ENCODE measurements at regions not wholly inside any gene's neighbourhood (a gene's known extent, or its start where the extent isn't known, plus 50 kb on each side); places are given as distances from the start of the nearest gene placed in this dataset.

DNA sequence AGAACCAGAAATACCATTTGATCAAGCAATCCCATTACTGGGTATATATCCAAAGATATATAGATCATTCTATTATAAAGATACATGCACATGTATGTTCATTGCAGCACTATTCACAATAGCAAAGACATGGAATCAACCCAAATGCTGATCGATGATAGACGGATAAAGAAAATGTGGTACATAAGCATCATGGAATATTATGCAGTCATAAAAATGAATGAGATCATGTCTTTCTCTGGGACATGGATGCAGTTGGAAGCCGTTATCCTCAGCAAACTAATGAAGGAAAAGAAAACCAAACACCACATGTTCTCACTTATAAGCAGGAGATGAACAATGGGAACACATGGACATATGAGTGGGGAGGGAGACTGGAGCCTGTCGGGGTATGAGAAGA is 1540.9 kb upstream of the MIR17HG start:
- H3K27me3 ChIP-seq, result no peaks in the 10 kb centered on the region
- H3K36me3 ChIP-seq, result no peaks in the 10 kb centered on the region
- no peak overlapping the region for H3K27ac ChIP-seq
- no peak overlapping the region for H3K4me3 ChIP-seq
- ATAC-seq (no peak), DNase-seq (no peak)
- no peak for TF ChIP-seq CTCF (IDR thresholded peaks at IDR 0.05)
- TF ChIP-seq POLR2A (IDR thresholded peaks at IDR 0.05), result no peak
- H3K4me1 ChIP-seq, result no peaks in the 10 kb centered on the region
- 56% methylated on average over 4 of the region's 4 CpGs for WGBS (ENCODE audit: insufficient coverage, low coverage, low lambda C conversion rate, missing lambda C conversion rate)
- intact Hi-C loops (cut with DNase I), result no loop called here
- no peaks in the 10 kb centered on the region for H3K9me3 ChIP-seq

DNA sequence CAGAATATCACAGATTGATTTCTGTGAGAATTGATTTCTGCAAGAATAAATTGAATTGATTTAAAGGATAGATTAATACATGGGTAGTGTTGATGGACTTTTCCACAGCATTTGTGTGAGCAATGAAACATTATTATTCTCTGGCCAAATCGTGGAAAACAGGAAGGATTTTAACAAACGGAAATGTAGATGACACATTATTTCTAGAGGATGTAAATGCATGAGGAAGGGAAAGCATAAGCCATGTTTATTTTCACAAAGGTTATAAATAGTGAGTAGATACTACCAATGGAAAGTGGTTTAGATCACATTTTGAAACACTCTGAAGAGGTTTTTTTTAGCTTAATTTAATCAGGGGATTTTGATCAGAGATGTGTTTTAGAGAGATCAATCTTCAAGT is 1534.6 kb upstream of the MIR17HG start:
- Histone ChIP-seq H3K27ac (no peak overlapping the region), H3K4me1 (no peaks in the 10 kb centered on the region), H3K4me3 (no peak overlapping the region), H3K27me3 (no peaks in the 10 kb centered on the region), H3K36me3 (no peaks in the 10 kb centered on the region), H3K9me3 (no peaks in the 10 kb centered on the region)
- no peak for ATAC-seq
- no peak for DNase-seq
- TF ChIP-seq POLR2A (IDR thresholded peaks at IDR 0.05) (no peak), CTCF (IDR thresholded peaks at IDR 0.05) (no peak)
- intact Hi-C loops (cut with DNase I), result no loop called here
- WGBS (ENCODE audit: insufficient coverage, low coverage, low lambda C conversion rate, missing lambda C conversion rate), result 13% methylated on average over 2 of the region's 2 CpGs

- TF ChIP-seq CTCF (IDR thresholded peaks at IDR 0.05) (no peak), POLR2A (IDR thresholded peaks at IDR 0.05) (no peak)
- no peaks in the 10 kb centered on the region for H3K36me3 ChIP-seq
- no peak overlapping the region for H3K27ac ChIP-seq
- no peak overlapping the region for H3K4me3 ChIP-seq
- intact Hi-C loops (cut with DNase I), result no loop called here
- DNase-seq (no peak), ATAC-seq (no peak)
- H3K9me3 ChIP-seq, result no peaks in the 10 kb centered on the region
- no peaks in the 10 kb centered on the region for H3K27me3 ChIP-seq
- no peaks in the 10 kb centered on the region for H3K4me1 ChIP-seq
These were observed 1531.1 kb upstream of the MIR17HG start for GRCh38 chr13:89816404-89816803.

DNA sequence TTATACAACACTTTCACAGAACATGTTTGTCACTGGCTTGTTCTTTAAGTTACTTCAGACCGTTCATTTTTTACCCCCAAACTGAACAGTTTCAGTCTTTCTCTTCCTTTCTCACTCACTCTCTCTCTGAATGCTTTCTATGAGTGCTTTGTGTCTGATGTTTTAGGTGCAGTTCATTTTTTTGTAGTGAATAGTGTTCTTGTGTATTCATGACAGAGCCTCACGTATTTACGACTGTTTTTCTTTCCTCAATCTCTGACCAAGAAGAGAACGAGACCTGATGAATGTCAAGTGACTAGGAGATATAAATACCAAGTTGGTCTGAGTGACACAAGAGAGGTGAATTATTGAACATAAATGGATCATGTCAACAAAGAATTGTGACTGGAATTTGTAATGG is 1525.0 kb upstream of the MIR17HG start:
- ATAC-seq (no peak), DNase-seq (no peak)
- Histone ChIP-seq H3K27ac (no peak overlapping the region), H3K4me1 (no peaks in the 10 kb centered on the region), H3K4me3 (no peak overlapping the region), H3K36me3 (no peaks in the 10 kb centered on the region), H3K9me3 (no peaks in the 10 kb centered on the region), H3K27me3 (no peaks in the 10 kb centered on the region)
- 35% methylated on average over 4 of the region's 4 CpGs for WGBS (ENCODE audit: insufficient coverage, low coverage, low lambda C conversion rate, missing lambda C conversion rate)
- intact Hi-C loops (cut with DNase I), result no loop called here
- no peak for TF ChIP-seq POLR2A (IDR thresholded peaks at IDR 0.05)

DNA sequence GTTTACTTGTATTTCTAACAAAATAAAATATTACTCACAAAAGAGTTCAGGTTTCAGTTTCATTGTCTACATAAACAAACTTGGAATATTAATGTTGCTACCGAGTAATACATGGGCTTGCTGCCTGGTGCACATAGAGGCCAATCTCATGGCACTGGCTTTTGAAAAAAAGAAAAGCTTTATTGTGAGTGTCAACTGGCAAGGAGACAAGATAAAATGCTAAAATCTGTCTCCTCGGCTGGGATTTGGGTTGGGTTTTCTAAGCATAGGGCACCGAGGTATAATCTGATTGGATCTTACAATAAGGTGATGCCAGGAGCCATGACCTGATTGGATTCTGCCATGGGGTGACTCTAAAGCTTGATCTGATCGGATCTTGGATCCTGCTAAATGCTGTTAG is 1519.9 kb upstream of the MIR17HG start:
- 55% methylated on average over 4 of the region's 4 CpGs for WGBS (ENCODE audit: insufficient coverage, low coverage, low lambda C conversion rate, missing lambda C conversion rate)
- ATAC-seq (no peak), DNase-seq (no peak)
- Histone ChIP-seq H3K27me3 (no peaks in the 10 kb centered on the region), H3K9me3 (no peaks in the 10 kb centered on the region), H3K4me1 (no peaks in the 10 kb centered on the region), H3K27ac (no peak overlapping the region), H3K36me3 (no peaks in the 10 kb centered on the region), H3K4me3 (no peak overlapping the region)
- intact Hi-C loops (cut with DNase I), result no loop called here
- TF ChIP-seq POLR2A (IDR thresholded peaks at IDR 0.05) (no peak), CTCF (IDR thresholded peaks at IDR 0.05) (no peak)
